ENCODE measurements at regions not wholly inside any gene's neighbourhood (a gene's known extent, or its start where the extent isn't known, plus 50 kb on each side); places are given as distances from the start of the nearest gene placed in this dataset.
"Not testable (repeated sequence)": the region's sequence is repeated elsewhere in the genome, so short reads cannot be mapped to it uniquely, and the experiment has no call there.

- no peak for DNase-seq (ENCODE audit: low read depth in 2 of 2)
Measured at GRCh38 chr2:19203866-19204265, 154.6 kb downstream of the OSR1 start.

DNA sequence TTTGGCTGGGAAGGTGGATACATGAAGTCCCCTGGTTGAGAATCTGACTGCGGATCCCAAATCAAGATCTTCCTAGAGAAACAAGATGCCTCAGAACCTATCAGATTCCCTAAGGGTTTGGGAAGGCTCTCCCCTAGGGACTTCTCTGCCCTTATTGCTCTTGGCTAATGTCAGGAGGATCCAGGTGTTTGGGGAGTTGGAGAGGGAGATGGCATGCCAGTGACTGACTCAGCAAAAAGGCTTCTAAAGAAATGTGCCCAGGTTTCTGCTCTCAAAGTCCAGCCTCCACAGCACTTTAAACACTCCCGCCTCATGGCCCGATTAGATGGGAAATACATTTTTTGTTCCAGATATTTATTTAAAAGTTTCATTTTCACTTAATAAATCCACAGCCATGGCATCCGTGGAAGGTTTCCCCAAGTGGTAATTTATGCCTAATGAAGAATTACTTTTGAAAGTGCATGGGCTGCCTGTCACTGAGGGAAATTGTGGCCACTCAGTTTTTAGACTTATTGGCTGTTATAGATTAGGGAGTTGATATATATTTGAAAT, 156.4 kb downstream of the OSR1 start:
- no peak for DNase-seq (ENCODE audit: low read depth in 2 of 2)

DNA sequence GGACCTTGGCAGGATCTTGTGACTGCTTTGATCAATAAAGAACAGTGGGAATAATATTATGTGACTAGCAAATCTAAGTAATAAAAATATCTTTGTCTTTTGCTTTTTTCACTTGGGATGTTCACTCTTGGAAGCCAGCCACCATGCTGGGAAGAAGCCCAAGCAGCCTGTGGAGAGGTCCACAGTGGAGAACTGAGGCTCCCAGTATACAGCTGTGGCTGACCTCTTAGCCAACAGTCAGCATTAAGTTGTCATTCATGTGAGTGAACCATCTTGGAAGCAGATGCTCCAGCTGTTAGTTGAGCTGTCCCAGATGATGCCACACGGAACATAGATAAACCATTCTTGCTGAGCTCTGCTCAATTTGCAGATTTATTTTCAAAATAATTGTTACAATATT, 160.0 kb downstream of the OSR1 start:
- DNase-seq (ENCODE audit: low read depth in 2 of 2): no peak

DNA sequence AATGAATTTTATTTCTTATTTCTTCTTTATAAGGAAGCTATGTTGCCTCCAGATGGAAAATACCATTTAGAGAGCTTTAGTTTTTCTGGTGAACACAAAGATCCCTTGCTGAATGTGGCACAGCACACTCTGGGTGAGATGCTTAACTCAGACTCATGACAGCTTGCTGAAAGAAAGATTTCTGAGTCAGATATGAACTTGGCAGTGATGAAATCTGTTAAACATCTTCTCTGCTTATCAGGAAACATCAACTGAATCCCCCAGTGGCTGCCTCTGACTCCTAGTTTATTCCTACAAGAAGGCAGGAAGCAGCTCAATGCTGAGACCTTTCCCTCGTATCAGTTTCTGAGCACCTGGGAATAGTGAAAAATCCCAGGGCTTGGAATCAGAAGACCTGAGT, 162.8 kb downstream of the OSR1 start:
- DNase-seq (ENCODE audit: low read depth in 2 of 2): no peak

DNA sequence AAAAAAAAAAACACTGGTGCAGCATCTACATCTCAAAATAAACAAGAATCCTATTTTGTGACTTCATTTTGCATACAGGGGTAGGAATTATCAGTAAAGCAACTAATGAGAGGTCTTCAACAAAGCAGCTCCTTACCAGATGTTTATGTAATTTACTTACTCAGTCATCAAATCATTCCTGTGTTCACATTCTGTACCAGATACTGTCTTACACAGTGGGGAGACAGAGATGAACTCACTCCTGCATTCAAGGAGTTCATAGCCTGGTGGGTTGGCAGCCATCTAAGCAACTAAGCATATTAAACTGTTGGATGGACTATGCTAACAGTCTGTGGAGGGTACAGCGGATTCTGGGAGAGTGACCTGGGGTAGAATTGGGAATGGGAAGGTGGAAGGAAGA, 169.0 kb downstream of the OSR1 start:
- DNase-seq (ENCODE audit: low read depth in 2 of 2): no peak

- DNase-seq (ENCODE audit: low read depth in 2 of 2): no peak
Measured at GRCh38 chr2:19187323-19188020, 171.0 kb downstream of the OSR1 start.

GRCh38 chr2:19185086-19185485, 173.3 kb downstream of the OSR1 start:
- DNase-seq (ENCODE audit: low read depth in 2 of 2): no peak

DNA sequence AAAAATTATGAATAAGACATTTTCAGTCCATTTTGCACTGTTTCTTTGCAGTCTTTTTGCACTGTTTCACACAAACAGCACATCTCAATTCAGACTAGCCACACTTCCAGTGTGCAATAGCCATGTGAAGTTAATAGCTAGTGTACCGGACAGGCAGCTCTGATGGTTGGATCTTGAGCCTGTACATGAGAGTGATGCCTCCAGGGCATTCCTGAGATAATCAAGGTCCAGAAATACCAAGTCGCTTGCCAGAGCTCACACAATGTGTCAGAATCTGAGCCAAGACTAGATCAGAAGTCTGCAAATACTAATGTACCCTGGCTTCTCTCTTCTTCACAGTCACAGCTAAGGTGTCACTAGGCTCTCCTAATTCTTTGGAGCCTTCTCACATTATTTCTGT, 180.2 kb downstream of the OSR1 start:
- DNase-seq (ENCODE audit: low read depth in 2 of 2): no peak

DNA sequence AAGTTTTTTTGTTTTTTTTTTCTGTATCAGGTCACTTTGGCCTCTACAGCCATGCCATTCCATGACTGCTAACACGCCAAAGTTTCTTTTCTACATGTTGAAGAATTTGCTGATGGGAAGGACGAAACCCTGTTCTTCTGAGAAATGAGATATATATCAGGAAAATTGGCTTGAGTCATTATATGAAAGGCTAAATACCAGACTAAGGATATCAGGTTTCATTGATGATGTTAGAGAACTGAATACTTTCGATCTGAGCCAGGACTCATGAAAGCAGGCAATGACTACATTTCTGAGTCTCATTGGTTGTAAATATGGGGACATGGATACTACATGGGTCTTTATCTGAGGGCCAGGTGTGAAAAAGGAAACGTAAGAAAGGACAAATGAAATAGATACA, 181.4 kb downstream of the OSR1 start:
- DNase-seq (ENCODE audit: low read depth in 2 of 2): no peak

GRCh38 chr2:19176172-19176852, 182.1 kb downstream of the OSR1 start:
- DNase-seq (ENCODE audit: low read depth in 2 of 2): no peak

- no peak for DNase-seq (ENCODE audit: low read depth in 2 of 2)
Measured at GRCh38 chr2:19174176-19174575, 184.2 kb downstream of the OSR1 start.

DNA sequence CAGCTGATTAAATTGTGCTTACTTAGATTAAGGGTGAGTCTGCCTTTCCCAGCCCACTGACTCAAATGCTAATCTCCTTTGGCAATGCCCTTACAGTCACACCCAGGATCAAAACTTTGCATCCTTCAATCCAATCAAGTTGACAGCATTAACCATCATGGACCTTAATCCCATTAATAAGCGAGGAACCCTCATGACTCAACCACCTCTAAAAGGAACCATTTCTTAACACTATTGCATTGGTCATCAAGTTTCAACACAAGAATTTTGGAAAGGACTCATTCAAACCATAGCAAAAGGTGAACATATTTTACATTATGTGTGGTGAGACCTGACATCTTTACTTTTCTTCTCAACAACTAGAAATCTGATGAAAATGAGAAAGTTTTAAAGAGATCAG, 187.0 kb downstream of the OSR1 start:
- DNase-seq (ENCODE audit: low read depth in 2 of 2): no peak

DNA sequence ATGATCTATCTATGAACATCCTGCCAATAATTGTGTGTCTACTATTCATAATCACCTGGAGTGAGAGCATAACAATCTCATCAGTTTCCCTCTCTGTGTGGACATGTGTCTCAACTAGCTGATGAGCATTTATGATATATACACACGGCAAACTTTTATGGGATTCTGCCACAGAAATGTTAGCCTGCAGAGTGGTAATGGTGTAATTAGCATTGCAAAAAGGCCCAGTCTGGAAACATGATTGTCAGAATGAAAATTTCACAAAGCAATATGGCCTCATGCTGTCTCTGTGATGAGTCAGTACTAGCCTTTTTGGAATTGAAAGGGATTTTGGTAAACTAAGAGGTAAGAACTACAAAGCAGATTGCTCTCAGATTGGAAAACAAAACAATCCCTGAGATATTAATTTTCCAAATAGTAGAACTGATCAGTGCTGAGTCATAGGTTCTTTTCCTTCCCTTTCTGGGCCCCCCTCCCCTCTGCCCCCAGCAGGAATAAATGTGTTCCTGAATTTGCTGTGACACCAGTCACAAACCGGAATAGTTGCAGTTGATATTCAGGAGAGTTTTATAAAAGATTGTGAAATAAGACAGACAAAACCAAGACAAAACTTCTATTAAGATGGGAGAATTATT, 189.2 kb downstream of the OSR1 start:
- no peak for DNase-seq (ENCODE audit: low read depth in 2 of 2)

DNA sequence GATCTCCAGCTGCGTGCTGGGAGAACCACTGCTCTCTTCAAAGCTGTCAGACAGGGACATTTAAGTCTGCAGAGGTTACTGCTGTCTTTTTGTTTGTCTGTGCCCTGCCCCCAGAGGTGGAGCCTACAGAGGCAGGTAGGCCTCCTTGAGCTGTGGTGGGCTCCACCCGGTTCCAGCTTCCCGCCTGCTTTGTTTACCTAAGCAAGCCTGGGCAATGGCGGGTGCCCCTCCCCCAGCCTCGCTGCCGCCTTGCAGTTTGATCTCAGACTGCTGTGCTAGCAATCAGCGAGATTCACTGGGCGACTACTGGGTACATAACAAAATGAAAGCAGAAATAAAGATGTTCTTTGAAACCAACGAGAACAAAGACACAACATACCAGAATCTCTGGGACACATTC, 194.3 kb downstream of the OSR1 start:
- DNase-seq (ENCODE audit: low read depth in 2 of 2): not testable (repeated sequence)

DNA sequence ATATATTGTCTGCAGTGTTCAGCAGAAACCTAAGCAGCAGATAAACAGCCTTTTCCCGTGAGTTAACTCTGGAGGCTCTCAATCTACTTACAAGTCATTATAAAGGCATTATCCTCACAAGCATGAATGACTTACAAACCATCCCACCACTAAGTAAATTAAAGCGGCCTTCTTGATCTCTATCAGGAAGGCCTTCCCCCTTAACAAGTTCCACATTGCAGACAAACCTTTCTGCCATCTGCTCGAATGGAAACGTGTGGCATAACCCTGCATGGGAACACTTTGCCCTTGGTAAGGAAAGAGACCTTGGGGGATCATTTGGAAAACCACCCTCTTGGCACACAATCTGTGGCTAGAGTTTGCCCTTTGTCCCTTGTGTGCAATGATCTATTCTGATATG, 199.5 kb downstream of the OSR1 start:
- no peak for DNase-seq (ENCODE audit: low read depth in 2 of 2)

- no peak for DNase-seq (ENCODE audit: low read depth in 2 of 2)
Measured at GRCh38 chr2:19158211-19158610, 200.2 kb downstream of the OSR1 start.

- no peak for DNase-seq (ENCODE audit: low read depth in 2 of 2)
Measured at GRCh38 chr2:19156646-19157045, 201.8 kb downstream of the OSR1 start.

DNA sequence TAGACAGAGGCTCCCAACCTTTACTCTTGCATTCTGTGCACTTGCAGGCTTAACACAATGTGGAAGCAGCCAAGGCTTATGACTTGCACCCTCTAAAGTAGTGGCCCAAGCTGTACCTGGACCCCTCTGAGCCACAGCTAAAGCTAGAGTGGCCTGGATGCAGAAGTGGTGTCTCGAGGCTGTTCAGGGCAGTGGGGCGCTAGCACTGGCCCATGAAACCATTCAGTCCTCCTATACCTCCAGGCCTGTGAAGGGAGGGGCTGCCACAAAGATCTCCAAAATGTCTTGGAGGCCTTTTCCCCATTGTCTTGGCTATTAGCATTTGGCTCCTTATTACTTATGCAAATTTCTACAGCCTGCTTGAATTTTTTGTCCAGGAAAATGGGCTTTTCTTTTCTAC, 207.7 kb downstream of the OSR1 start:
- no peak for DNase-seq (ENCODE audit: low read depth in 2 of 2)

- DNase-seq (ENCODE audit: low read depth in 2 of 2): no peak
Measured at GRCh38 chr2:19146867-19147266, 211.6 kb downstream of the OSR1 start.

- no peak for DNase-seq (ENCODE audit: low read depth in 2 of 2)
Measured at GRCh38 chr2:19141234-19142004, 217.0 kb downstream of the OSR1 start.

- DNase-seq (ENCODE audit: low read depth in 2 of 2): no peak
Measured at GRCh38 chr2:19140463-19141208, 217.8 kb downstream of the OSR1 start.

All from stimulated activated CD8-positive, alpha-beta memory T cell treated with anti-CD3 and anti-CD28 coated beads, Interleukin-15, amount 100 ng/mL, for 48 hours (primary cell).